M059J (cell line): ENCODE measurements at regions not wholly inside any gene's neighbourhood (a gene's known extent, or its start where the extent isn't known, plus 50 kb on each side); places are given as distances from the start of the nearest gene placed in this dataset.
"Not testable (repeated sequence)": the region's sequence is repeated elsewhere in the genome, so short reads cannot be mapped to it uniquely, and the experiment has no call there.

Experiments used
- DNase-seq: peaks from one replicate; pipeline ENCODE4 v3.0.0-alpha.2; 2012; ENCODE audit warnings: low read depth

DNA sequence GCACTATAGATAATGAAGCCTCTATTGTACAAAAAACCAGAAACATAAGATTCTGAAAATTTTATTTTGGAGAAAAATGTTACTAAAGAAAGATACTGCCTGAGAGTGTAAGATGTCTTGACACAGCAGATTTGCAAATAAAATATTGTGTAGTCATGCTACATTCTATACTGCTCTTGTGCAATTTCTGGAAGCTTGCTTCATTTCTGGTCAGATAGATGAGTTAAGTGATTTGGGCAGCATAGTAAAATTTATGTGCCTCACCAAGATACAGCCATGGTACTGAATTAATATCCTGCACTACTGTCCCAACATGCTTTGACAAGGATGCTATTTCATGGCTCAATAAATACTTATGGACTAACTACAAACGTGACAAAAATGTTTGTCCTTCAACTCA is 55.1 kb upstream of the STARD13 start:
- DNase-seq, result no peak

DNA sequence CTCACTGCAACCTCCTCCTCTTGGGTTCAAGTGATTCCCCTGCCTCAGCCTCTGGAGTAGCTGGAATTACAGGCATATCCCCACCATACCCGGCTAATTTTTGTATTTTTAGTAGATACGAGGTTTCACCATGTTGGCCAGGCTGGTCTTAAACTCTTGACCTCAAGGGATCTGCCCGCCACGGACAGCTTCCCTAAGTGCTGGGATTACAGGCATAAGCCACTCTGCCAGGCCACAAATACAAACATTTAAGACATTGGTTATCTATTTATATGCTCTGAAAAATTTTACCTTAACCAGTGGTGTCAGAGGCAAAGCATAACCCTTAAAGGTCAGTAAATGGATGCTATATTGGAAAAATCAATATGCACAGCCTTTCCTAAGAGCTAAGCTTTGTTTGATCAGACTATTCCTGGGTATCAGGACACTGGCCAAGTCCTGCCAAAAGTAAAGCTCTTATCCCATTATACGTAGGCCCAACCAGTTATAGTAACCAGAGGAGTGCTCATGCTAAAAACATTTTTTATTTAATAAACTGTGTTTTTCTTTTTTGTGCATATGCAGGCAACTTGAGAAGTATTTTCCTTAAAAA is 56.4 kb upstream of the STARD13 start:
- DNase-seq, result no peak

DNA sequence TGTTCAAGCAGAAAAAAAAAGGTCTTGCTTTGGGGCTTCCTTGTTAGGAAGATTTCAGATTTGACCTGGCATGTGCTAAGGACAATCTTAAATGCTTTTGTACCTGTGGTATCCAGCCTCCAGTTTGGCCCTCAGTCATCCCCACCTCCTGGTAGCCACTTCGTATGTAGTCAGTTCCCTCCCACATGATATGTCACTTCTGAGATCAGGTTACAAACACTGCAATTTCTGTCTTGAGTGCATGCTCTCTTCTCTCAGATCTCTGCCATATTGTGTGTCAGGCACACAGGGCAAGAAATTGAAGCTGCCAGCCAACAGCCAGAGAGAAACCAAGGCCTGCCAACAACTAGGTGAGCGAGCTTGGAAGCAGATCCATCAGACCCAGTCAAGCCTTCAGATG is 60.3 kb upstream of the STARD13 start:
- peak; percentile 5 for DNase-seq

DNA sequence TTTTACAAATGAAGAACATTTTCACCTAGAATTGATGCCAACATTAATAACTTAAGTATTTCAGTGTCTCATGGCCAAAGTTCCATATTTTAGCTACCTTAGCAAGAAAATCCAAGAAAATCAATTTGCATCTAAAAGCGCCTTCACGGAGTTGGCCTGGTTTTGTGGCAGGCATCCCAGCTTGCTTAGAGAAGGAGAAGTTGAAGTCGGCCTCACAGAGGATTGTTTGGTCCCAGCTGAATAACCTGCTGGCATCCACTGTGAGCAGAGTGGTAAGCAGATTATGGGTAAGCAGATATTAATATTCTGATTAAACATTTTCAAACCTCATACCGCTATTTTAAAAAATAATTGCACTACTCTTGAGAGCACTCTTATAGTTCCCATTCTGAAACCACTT is 62.3 kb upstream of the STARD13 start:
- no peak for DNase-seq

DNA sequence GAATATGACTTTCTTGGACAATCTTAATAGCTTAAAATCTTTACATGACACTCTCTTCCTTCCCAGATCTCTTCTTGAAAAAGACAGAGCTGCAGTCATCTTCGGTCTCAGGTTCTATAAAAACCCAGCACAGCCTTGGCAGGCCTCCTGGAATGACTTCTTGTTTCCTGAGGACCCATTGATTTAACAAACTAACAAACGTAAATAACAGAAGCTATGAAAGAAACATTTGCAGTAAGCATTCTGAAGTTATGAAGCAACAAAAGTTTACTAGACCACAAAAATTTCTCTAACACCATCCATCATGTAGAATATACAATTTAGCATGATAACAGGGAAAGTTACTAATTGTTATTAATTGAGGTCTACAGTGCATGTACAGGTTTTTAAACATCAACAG is 62.8 kb upstream of the STARD13 start:
- DNase-seq, result peak; percentile 85

DNA sequence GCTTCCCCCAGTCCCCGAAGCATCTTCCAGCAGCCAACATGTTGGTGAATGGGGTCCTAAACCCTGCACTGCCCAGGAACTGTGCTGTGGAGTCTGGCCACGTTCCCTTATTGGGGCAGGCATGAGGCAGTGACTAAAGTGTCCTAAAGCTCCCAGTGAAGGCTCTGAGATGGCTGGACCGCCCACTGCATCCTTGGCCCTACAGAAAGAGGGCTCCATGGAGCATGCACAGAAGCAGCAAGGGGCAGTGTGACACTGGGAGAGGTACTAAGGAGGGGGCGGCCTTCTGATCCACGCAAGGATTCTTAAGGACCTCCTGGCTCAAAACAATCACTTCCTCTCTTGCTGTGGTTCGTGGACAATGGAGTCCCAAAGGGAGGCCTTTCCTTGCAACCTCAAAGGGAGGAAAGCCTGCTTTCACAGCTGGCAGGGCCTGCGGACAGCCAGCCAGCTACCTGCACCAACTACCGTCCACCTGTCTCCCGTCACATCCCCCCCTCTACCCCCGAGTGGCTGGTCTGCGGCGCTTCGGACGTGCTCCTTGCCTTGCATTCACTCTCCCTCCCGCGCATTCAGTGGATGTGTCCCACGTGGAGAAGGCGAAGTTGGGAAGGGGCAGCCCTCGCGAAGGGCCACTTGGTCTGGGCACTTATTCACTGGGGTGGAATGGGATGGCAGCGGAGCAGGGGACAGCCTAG is 63.9 kb upstream of the STARD13 start:
- peak; percentile 23 for DNase-seq

DNA sequence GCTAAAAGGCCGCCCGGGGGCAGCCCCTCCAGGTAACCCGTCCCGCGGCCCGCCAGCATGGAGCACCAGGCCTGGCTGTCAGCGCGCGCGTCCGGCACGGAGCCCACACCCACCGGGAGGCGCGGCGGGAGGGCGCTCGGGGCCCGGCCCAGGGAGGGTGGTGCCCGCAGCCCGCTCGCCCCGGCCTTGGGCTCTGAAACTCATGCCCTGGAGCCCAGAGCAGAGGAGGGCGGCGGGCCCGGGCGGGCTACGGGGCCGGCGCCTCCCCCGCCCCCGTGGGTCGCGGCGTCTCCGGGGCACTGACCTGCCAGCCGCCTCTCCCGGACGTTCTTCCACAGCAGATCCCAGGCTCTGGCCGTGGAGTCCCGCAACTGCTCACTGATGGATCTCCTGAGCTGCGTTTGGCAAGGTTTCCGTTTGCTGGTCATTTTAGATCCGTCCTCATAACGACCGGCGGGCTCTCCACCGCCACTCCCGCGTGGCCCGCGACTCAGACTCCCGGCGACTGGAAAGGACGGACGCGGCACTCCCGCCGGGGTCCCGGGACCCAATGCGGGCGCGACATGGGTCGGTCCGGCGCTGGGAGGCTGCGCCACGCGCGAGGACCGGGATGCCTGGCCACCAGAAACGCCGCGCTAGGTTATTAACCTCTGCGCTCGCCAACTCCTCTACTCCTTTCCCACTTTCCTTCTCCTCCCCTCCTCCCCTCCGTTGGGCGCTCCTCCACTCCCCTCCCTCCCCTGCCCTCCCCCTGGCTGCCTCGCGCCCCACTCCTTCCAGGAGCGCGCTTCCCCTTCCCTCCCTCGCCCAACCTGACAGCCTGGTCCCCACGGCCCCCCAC is 64.7 kb upstream of the STARD13 start:
- peak; percentile 40 for DNase-seq

DNA sequence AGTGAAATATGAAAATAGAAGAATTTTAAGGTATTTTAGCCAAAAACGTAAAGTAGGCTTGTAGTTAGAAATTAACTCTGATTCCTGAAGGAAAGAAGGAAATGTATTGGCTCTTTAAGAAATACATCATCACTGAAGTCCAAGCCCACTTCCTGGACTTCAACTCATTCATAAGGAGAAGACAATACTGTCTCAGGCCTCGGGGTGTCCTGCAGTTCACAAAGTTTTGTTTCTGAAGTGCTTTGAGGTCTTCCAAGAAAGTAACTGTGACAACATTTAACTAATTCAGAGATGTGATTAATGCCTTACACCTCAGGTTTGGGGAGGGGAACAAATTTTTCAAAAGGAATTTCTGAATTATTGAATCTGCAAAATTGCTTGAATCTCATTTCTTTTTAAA is 65.8 kb upstream of the STARD13 start:
- peak; percentile 52 for DNase-seq

DNA sequence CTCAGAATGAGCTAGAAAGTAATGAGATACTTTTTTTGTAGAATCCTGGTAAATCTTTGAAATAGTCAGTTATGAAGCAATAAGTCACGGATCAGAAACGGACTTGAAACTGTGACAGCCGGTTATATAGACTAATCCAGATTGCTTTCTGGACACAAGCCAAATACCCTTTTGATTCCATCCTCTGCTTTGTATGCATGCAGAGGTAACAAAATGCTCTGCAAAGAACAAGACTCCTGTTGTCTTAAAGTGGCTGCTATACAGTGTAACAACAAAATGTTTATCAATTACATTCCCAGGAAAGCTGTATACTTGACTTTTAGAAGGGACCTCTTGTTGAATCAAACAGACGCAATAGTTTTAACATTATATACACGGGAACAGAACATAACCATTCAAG is 66.5 kb upstream of the STARD13 start:
- no peak for DNase-seq

DNA sequence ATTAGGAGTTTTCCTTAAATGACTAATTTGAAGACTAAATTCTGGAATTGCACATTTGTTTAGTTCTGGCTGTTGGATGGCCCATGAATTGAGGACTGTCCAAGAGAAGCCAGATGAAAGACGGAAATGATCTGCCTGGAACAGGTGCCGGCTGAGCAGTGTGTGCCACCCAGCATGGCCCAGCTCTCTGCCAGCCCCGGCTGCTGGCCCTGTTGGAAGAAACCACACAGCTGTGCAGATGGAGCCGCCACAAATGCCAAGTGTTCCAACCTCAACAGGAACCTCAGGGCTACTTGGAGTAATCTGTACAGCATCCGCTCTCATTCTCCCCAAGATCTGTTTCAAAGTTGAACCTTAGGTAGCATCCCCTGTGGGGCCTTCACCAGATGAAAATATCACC is 67.0 kb upstream of the STARD13 start:
- no peak for DNase-seq

DNA sequence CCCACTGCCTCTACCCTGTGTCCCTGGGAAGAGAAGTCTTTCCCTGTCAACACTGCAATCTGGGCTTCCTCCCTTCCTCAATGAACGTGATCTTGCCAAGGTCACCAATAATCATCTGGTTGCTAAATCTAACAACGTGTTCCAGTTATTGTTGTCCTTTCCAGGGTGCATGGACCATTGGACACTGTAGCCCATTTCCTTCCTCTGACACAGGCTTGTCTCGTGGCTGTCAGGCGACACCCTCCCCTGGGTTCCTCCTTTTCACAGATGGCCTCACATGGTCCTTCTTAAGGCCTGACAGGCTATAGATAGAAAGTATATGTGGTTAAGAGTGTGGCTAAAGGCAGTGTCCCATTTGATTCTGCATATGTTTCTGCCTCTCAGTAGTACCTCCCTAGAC is 67.7 kb upstream of the STARD13 start:
- no peak for DNase-seq

DNA sequence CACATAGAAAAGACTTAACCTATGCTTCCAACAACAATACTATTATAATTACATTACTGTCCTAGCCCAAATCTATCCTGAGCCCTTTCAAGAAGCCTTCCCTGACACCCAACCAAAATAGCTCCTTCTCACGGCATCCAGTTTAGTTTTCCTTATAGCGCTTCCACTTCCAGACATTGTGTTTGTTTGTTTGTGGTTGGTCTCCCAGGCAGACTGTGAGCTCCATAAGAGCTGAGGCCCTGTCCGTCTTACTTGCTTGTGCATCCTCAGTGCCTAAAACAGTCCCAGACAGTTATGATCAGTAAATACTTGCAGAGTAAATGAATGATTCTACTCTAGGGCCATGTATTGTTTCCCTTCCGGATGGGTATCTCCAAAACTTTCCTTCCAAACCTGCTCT is 68.1 kb upstream of the STARD13 start:
- no peak for DNase-seq

DNA sequence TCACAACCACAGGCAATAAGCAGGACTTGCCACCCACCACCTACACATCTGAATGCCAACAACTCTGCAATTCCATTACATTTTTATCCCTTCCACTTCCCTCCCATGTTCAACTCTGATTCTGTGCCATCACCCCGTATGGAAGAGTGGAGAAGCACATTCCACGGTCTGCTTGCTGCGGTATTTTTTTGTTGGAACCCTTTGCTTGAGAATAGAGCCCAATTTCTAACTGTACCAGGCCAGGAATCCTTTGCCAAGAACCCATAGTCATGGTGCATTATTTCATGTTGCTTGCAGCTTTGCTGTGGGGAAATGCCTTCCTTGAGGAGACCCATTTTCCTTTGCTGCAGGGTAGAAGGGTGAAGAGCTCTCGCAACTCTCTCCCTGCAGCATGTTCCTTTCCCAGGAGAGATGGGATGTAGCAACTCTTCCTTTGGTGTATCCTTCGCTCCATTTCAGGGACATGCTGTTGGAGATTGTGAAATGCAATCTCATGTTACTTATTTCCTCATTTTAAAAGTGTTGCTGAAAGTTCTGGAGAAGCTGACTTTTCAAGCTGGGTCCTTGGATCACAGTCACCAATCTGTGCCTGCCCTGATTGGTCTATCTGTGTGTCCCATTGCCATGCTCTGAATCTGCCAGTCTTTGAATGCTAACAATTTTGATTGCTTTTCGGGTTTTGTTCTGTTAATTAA is 69.8 kb upstream of the STARD13 start:
- DNase-seq, result no peak

DNA sequence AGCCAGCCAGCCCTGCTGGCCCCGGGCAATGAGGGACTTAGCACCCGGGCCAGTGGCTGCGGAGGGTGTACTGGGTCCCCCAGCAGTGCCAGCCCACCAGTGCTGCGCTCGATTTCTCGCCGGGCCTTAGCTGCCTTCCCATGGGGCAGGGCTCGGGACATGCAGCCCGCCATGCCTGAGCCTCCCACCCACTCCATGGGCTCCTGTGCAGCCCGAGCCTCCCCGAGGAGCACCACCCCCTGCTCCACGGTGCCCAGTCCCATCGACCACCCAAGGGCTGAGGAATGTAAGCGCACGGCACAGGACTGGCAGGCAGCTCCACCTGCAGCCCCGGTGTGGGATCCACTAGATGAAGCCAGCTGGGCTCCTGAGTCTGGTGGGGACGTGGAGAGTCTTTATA is 72.5 kb upstream of the STARD13 start:
- not testable (repeated sequence) for DNase-seq

DNA sequence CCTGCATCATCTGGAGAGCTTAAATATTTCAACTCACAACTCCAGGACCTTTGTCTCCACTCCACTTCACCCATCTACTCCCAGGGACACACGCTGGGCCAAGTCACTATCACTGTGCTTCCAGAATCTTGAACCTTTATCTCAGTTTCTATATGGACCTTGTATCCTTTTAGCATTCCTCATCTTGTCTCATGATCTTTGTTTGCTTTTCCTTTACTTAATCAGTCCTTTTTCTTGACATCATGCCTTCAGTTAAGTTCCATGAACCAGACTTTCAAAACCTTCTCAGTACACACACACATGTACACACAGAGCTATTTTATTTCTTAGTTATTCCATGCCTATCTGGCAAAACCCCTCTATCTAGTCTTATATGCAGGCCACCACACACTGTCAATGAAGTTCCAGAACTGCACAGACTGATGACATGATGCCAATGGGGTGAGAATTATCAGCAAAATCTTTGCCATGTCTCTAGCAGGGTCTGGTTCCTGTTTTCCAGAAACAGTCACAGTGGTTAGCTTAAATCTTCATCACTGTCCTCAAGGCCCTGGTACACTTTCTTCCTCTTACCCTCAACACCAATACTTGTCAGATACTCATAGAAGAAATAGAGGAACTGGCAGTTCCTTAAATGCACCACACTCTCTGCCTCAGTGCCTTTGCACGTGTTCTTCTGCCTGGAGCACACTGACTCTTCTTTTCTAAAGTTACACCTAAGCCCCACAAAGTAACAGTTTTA is 77.6 kb upstream of the STARD13 start:
- no peak for DNase-seq

DNA sequence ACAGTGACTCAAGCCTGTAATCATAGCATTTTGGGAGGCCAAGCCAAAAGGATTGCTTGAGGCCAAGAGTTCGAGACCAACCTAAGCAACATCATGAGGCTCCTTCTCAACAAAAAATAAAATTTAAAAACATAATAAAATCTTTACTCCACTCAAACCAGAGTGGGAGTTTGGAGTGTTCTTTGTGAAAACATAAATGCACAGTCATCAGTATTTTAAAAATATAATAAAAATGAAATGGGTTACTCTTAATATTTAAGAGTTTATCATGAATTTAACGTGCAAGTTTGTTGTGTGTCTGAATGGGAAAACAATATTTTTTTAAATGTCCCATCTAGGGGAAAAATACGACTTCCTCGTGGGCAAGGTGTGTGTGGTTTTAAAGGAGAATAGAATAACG is 78.6 kb upstream of the STARD13 start:
- no peak for DNase-seq

DNA sequence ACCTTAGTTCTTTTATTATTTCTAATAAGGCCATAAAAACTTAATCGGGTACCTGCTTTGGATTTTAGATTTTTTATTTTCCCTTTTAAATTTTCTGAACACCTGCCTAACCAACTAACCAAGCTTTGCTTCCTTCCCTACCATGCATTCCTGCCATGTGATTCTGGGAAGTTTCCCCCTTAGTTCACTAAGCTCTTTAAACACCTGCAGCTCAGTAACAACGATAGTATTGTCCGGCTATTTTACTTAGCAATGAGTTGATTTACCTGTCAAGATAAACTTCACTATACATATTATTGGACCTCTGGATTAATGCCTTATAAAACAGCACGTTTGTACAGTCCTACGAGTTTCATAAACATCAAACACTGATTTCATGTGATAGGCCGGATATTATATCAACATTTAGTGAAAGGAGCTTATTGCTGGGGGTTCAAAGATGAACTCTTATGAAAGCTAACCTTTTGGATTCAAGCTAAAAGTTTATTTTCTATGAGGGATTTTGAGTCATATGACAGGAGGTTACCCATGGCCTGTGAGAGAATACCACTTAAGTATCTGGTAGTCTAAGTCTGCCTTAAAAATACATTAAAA is 81.0 kb upstream of the STARD13 start:
- no peak for DNase-seq

DNA sequence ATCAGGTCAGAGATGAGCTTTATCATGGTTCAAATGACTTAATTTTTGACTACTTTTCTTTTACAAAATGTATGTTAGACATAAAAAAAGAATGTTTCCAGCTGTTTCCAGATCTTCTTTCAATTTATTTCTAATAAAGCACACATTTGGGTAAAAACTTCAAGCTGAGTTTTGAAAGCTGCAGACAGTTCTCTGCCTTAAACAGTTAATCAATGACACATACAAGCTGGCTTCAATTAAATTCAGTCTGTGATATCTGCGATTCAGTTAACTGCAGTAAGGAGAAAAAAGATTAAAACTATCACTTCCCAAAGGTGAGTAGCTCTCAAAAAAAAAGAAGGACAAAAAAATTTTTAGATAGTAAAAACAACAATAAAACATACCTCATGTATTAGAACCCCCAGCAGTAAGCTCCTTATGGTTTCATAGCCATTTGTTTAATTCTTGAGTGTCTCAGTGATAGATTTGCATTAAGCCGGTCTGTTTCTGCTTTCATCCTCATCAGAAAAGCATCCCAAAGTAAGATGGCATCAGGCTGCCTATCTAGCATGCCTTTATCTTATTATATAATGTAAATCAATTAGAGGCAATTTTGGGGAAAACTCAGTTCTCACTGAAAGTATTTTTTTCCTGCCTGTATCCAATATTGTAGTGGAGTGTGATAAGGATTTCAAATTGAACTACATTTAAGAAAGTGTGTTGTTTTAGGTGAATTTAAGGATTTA is 81.8 kb upstream of the STARD13 start:
- DNase-seq, result no peak

DNA sequence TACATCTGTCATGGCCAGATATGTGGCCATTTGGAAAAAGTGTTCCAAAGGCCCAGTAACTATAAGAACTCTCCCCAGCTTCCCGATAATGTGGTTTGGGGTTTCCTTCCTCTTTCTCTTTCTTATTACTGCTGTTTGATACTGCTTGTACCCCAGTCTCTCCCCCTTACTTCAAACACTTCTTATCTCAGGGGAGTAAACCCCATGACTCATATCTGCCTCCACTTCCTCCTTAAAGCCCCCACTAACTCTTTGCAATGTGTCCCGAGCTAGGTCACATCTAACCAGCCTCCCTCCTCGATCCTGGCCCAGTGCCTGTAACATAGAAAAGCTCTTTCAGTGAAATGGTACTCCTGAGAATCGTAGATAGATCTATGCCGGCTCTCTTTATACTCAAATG is 82.4 kb upstream of the STARD13 start:
- DNase-seq, result no peak

DNA sequence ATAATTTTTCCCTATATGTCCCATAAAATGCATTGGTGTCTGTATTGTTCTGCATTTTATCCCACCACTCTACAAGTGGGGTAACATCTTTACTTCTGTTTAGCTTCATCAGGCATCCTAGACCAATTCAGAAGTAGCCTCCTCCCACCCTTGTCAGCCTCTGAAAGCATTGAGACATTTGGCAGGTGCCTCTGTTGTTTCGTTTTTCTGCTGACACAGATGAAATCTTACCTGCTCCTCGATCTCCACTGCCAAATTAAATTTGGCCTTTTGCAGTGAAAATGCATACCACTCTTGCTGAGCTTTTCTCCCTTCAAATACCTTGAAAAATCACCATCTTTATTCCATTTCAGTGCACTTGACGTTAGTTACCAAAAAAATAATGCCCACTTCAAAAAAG is 83.5 kb upstream of the STARD13 start:
- DNase-seq, result no peak
